ENCODE measurements at regions not wholly inside any gene's neighbourhood (a gene's known extent, or its start where the extent isn't known, plus 50 kb on each side); places are given as distances from the start of the nearest gene placed in this dataset.

DNA sequence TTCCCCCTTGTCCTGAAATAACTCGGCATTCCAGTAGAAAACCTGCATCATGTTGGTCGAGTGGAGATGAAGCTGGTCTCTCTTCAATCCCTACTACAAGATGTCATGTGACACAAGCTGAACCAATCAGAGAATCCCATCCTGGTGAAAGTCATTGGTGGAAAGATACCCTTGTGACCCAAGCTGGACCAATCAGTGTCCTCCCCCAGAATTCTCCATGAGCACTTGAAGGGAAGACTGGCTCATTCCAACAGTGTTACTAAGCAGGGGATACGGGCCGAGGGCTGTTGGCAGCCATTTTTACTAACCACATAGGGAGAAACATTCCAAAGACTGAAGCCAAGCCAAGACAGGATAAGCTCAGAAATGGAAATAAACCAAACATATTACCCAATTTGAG lies 298.3 kb downstream of the ICOS start:
- H2AK5ac ChIP-seq (ENCODE audit: insufficient read length, low read length) = no peak overlapping the region
- no peak for TF ChIP-seq CTCF (conservative IDR thresholded peaks at IDR 0.05)
- H3K18ac ChIP-seq (ENCODE audit: insufficient read length, low read depth, low read length) = no peak overlapping the region
- H3K36me3 Mint-ChIP-seq (ENCODE audit: insufficient read depth in 1 of 3, low read depth in 3 of 3) = no peaks in the 10 kb centered on the region
- no peak overlapping the region for H3K23ac ChIP-seq (ENCODE audit: insufficient read length, low read depth, low read length)
- no peak overlapping the region for H4K5ac ChIP-seq (ENCODE audit: insufficient read length, low read depth, low read length)
- no peaks in the 10 kb centered on the region for H3K79me2 ChIP-seq (ENCODE audit: insufficient read depth, low read length)
- no peaks in the 10 kb centered on the region for H3K4me1 ChIP-seq (ENCODE audit: insufficient read depth, low read length)
- no peaks in the 10 kb centered on the region for H4K20me1 ChIP-seq (ENCODE audit: control insufficient read depth, insufficient read depth, insufficient read length)
- H2BK20ac ChIP-seq (ENCODE audit: low read depth, low read length, poor library complexity, severe bottlenecking) = no peak overlapping the region
- no peak overlapping the region for H4K8ac ChIP-seq (replicated peaks; ENCODE audit: insufficient read length, low read depth, low read length)
- 0 out of 4 replicates have a peak, but pooled peaks cover 0 to 2% of the 10 kb centered on the region in 2 experiments for H3K4me1 Mint-ChIP-seq
- no peak overlapping the region for H3K9ac ChIP-seq (ENCODE audit: extremely low read depth, insufficient read length, low read length)
- no peak overlapping the region for H3K4ac ChIP-seq (ENCODE audit: low read depth, low read length)
- H2AFZ ChIP-seq (ENCODE audit: low read length) = no peak overlapping the region
- no CpG with 5 or more reads among the region's 4 CpGs for whole genome bisulfite sequencing (ENCODE audit: extremely low coverage, insufficient read length, low lambda C conversion rate)
- H2BK12ac ChIP-seq (ENCODE audit: insufficient read length, low read depth, low read length) = no peak overlapping the region
- H3K27me3 ChIP-seq (ENCODE audit: insufficient read depth, low read length) = peaks cover 2% of the 10 kb centered on the region; the same call in 1 of the 2 replicates
- H3K4me2 ChIP-seq (ENCODE audit: insufficient read depth, insufficient read length, low read length) = no peak overlapping the region
- H3T11ph ChIP-seq (ENCODE audit: low read length) = no peak overlapping the region
- H3K9me3 Mint-ChIP-seq = no peaks in the 10 kb centered on the region
- H3K4me3 Mint-ChIP-seq = no peak overlapping the region
- no peaks in the 10 kb centered on the region for H3K23me2 ChIP-seq (ENCODE audit: insufficient read length, low read depth, low read length, poor library complexity, severe bottlenecking)
- H3K79me1 ChIP-seq (ENCODE audit: insufficient read depth, low read depth, low read length, poor library complexity, severe bottlenecking) = no peaks in the 10 kb centered on the region
- no peak overlapping the region for H2BK5ac ChIP-seq (ENCODE audit: insufficient read length, low read length)
- H3K27ac ChIP-seq (ENCODE audit: insufficient read length, low read depth, low read length) = no peak overlapping the region
- no peak overlapping the region for H3K27ac Mint-ChIP-seq
- no peak overlapping the region for H3K14ac ChIP-seq (ENCODE audit: insufficient read depth, low read length)
- no peak for DNase-seq
- H2BK120ac ChIP-seq (ENCODE audit: low read depth, low read length, poor library complexity, severe bottlenecking) = no peak overlapping the region
- H3K27me3 Mint-ChIP-seq (ENCODE audit: low read depth) = peaks cover 27% of the 10 kb centered on the region
- no peak overlapping the region for H4K91ac ChIP-seq (ENCODE audit: insufficient read length, low read depth, low read length)
- H3K9me3 ChIP-seq (ENCODE audit: control insufficient read depth, low read depth, low read length) = no peaks in the 10 kb centered on the region
- no peak overlapping the region for H3K56ac ChIP-seq (ENCODE audit: insufficient read length, low read depth, low read length)
- no peak overlapping the region for H2BK15ac ChIP-seq (ENCODE audit: low read depth, low read length)

Measured in H9 (cell line).